HG03342 (cell line): ENCODE measurements at regions not wholly inside any gene's neighbourhood (a gene's known extent, or its start where the extent isn't known, plus 50 kb on each side); places are given as distances from the start of the nearest gene placed in this dataset.
"Not testable (repeated sequence)": the region's sequence is repeated elsewhere in the genome, so short reads cannot be mapped to it uniquely, and the experiment has no call there.

Experiments used
- ATAC-seq: cut with Tn5 transposase; IDR thresholded peaks from one replicate; pipeline ENCODE4 v1.9.1; 2021; ENCODE audit warnings: mild to moderate bottlenecking, moderate library complexity; ENCODE audit not compliant: unreplicated experiment

DNA sequence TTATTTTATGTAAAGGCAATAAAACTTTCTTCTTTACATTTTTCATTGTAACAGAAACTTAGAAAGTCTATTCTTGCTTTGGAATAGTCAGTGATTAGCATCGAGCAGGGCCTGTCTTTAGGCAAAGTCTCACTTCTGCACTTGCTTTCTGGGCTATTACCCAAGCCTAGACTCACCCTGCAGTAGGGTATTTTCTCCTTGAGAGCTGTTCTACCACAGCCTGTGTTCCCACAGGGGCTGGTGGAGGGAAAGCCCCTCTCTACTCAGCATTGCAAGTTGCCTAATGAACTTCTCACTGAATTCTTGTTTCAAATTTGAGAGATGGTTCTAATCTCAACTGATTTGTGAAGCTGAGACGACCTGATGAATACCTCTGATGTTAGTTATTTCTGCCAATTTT is 111.7 kb upstream of the KLHL14 start:
- peak; percentile 96 for ATAC-seq

- no peak for ATAC-seq
Observed at GRCh38 chr18:32881009-32881408, 108.2 kb upstream of the KLHL14 start.

DNA sequence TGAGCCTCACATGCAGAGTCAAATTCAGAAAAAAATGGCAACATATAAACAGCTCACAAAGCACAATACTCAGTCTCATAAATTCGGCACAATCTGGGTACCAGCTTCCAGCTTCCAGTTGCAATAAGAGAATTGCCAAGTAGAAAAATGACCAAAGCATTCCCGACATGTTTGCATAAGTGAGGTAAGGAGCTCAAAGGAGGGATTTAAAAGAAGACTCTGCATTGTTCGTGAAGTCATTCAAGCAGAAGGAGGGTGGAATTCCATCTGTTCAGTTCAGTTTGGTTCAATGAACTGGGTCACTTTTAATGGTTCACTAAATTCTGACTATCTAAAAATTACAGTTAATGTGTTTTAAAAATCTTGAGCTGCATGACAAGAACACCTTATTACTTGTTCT is 106.7 kb upstream of the KLHL14 start:
- no peak for ATAC-seq

GRCh38 chr18:32878436-32878835 is 105.6 kb upstream of the KLHL14 start:
- no peak for ATAC-seq

- no peak for ATAC-seq
Observed at GRCh38 chr18:32877371-32877770, 104.5 kb upstream of the KLHL14 start.

GRCh38 chr18:32875625-32876024 is 102.8 kb upstream of the KLHL14 start:
- ATAC-seq: no peak

- no peak for ATAC-seq
Observed at GRCh38 chr18:32871786-32872185, 99.0 kb upstream of the KLHL14 start.

- no peak for ATAC-seq
Observed at GRCh38 chr18:32870611-32871010, 97.8 kb upstream of the KLHL14 start.

GRCh38 chr18:32868406-32868805 is 95.6 kb upstream of the KLHL14 start:
- ATAC-seq: no peak

DNA sequence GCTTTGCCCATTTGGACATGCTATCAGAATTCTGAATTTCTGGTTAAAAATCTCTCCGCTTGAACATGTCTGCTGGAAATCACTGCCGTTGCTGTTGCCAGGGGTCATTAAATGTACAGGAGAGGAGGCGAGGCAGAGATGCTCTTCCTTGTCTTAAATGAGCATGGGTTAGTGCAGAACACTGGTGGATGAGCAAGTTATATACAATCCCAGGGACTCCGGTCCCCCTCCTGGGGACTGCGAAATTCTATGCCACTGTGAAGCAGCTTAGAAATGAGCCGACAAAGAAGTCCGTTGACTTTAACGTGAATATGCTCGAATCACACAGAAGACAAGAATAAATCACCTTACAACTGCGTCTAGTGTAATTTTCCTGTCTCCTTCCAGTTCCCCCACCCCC is 95.1 kb upstream of the KLHL14 start:
- no peak for ATAC-seq

- no peak for ATAC-seq
Observed at GRCh38 chr18:32867330-32867729, 94.5 kb upstream of the KLHL14 start.

DNA sequence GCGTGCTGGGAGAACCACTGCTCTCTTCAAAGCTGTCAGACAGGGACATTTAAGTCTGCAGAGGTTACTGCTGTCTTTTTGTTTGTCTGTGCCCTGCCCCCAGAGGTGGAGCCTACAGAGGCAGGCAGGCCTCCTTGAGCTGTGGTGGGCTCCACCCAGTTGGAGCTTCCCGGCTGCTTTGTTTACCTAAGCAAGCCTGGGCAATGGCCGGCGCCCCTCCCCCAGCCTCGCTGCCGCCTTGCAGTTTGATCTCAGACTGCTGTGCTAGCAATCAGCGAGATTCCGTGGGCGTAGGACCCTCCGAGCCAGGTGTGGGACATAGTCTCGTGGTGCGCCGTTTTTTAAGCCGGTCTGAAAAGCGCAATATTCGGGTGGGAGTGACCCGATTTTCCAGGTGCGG is 89.2 kb upstream of the KLHL14 start:
- not testable (repeated sequence) for ATAC-seq

DNA sequence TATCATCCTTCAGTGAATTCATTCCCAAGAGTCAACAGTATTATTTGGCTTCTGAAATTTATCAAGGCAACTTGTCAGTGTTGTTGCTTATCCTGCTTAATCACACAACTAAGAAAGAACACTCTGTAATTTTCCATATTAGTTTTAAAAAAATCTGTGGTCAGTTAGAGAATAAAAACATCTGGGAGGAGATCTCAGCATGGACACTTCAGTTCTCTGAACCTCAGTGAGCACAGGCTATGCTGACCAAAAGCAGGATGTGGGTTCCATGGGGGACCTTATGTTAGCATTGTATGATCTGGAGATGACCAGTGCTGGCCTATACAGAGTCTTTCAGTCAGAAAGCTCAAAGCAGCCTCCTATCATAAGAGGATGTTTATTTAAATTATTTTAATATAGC is 79.1 kb upstream of the KLHL14 start:
- no peak for ATAC-seq

DNA sequence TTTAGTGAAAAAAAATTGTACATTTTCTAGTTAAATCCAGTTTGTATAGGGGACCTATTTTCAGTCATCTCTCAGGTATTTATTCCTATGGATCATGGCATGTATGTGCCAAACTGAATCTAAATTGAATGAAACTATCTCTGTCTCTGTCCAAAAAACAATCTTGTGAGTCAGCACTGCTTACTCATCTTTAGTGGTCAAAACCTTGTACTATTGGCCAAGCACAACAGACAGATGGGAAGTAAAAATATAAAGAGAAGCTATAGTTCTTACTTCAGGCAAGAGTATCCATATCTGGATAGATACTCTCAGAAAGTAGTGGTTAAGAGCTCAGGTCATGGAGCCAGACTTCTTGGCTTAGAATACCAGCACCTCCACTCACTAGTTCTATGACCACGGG is 76.0 kb upstream of the KLHL14 start:
- ATAC-seq: no peak

GRCh38 chr18:32847691-32848090 is 74.9 kb upstream of the KLHL14 start:
- ATAC-seq: no peak

GRCh38 chr18:32846896-32847295 is 74.1 kb upstream of the KLHL14 start:
- no peak for ATAC-seq

DNA sequence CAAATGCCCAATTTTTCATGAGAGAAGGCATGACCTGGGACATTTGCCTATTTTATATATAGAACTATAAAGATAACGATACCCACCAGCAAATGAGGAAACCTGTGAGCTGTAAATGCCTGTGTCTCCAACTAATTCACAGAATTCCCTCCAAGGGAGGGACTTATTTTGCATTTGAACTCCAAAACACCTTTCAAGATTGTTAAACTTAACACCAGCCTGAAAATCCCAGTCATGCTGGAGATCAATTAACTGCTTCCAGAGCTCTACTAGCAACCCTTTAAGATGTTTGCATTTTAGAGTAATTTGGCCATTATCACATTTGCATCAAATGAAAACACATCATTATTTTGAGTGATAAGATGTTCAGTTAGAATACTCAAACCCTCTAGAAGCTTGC is 68.1 kb upstream of the KLHL14 start:
- no peak for ATAC-seq

GRCh38 chr18:32835951-32836350 is 63.1 kb upstream of the KLHL14 start:
- ATAC-seq: no peak

DNA sequence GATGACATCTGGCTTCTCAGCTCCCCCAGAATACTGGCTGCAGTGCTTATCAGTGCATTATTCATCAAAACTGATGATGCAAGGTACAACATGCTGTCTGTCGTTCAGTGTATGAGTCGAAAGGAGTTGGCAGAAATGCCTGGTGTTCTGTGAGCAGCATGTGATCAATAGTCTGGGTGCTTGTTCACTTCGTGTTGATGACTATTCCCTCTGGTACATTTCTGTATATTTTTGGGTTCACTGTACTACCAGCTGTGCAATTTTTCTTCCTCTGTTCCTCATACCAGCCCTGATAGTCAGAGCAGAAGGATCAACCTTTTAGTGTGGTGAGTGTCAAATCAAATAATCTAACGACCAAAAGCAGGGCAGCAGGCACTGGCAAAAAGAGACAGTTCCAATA is 59.0 kb upstream of the KLHL14 start:
- ATAC-seq: no peak

- ATAC-seq: no peak
Observed at GRCh38 chr18:32823226-32823625, 50.4 kb upstream of the KLHL14 start.
